MM.1S (cell line): ENCODE measurements at regions not wholly inside any gene's neighbourhood (a gene's known extent, or its start where the extent isn't known, plus 50 kb on each side); places are given as distances from the start of the nearest gene placed in this dataset.

Experiments
- DNase-seq: peaks from one replicate; pipeline ENCODE4 v3.0.0-alpha.2; 2015
- H2AFZ ChIP-seq: fragments of 300-600 bp; sonication (generic); 2 replicates; pipeline ENCODE4 v1.6.0; 2016; ENCODE audit warnings: antibody characterized with exemption, low read length
- H3F3A ChIP-seq: fragments of 300-600 bp; sonication (generic); 2 replicates; pipeline ENCODE4 v1.6.1; 2016; ENCODE audit warnings: mild to moderate bottlenecking, antibody characterized with exemption, low read length, moderate library complexity, mixed read lengths; ENCODE audit not compliant: insufficient read depth
- H3K27ac ChIP-seq: fragments of 300-600 bp; sonication (generic); 2 replicates; pipeline ENCODE4 v1.5.1; 2016; ENCODE audit warnings: mild to moderate bottlenecking, low read length
- H3K27me3 ChIP-seq: fragments of 300-600 bp; sonication (generic); replicated peaks from 2 replicates; pipeline ENCODE4 v1.6.0; 2016; ENCODE audit warnings: low read length; ENCODE audit not compliant: insufficient read depth
- H3K36me3 ChIP-seq: fragments of 300-600 bp; sonication (generic); replicated peaks from 2 replicates; pipeline ENCODE4 v1.6.1; 2016; ENCODE audit warnings: mild to moderate bottlenecking, low read length, mixed read lengths; ENCODE audit not compliant: insufficient read depth
- H3K4me1 ChIP-seq: fragments of 300-600 bp; sonication (generic); 2 replicates; pipeline ENCODE4 v1.6.1; 2016; ENCODE audit warnings: low read length, mixed read lengths
- H3K4me2 ChIP-seq: fragments of 300-600 bp; sonication (generic); 2 replicates; pipeline ENCODE4 v1.6.0; 2016; ENCODE audit warnings: low read depth, low read length
- H3K4me3 ChIP-seq: fragments of 300-600 bp; sonication (generic); 2 replicates; pipeline ENCODE4 v1.5.1; 2016; ENCODE audit warnings: low read length, mixed read lengths
- H3K79me2 ChIP-seq: fragments of 300-600 bp; sonication (generic); 2 replicates; pipeline ENCODE4 v1.6.1; 2016; ENCODE audit warnings: mixed run types, low read length, mixed read lengths
- H3K9ac ChIP-seq: fragments of 300-600 bp; sonication (generic); 2 replicates; pipeline ENCODE4 v1.6.1; 2016; ENCODE audit warnings: low read length, mixed read lengths
- H3K9me2 ChIP-seq: fragments of 300-600 bp; sonication (generic); replicated peaks from 2 replicates; pipeline ENCODE4 v1.6.1; 2016; ENCODE audit warnings: mild to moderate bottlenecking, low read length, mixed read lengths; ENCODE audit not compliant: insufficient read depth
- H3K9me3 ChIP-seq: fragments of 300-600 bp; sonication (generic); replicated peaks from 2 replicates; pipeline ENCODE4 v1.6.1; 2016; ENCODE audit warnings: mild to moderate bottlenecking, low read length, mixed read lengths; ENCODE audit not compliant: insufficient read depth
- H4K20me1 ChIP-seq: fragments of 300-600 bp; sonication (generic); 2 replicates; pipeline ENCODE4 v1.6.1; 2016; ENCODE audit warnings: mild to moderate bottlenecking, low read length, moderate library complexity, mixed read lengths; ENCODE audit not compliant: insufficient read depth
- EZH2 ChIP-seq: fragments of 300-600 bp; sonication (generic); optimal IDR thresholded peaks from 2 replicates; pipeline ENCODE3; 2017; ENCODE audit warnings: low read depth, mild to moderate bottlenecking, antibody characterized with exemption, low read length, mixed read lengths
- EZH2phosphoT487 ChIP-seq: fragments of 300-600 bp; sonication (generic); IDR thresholded peaks from 2 replicates; pipeline ENCODE4 v1.6.1; 2018; ENCODE audit warnings: antibody characterized with exemption, low read length
- TF ChIP-seq, protein P1 (sequence below): fragments of 300-600 bp; sonication (generic); IDR thresholded peaks from 2 replicates; pipeline ENCODE4 v1.5.1; 2016; ENCODE audit warnings: antibody characterized with exemption, low read length, mixed read lengths

DNA sequence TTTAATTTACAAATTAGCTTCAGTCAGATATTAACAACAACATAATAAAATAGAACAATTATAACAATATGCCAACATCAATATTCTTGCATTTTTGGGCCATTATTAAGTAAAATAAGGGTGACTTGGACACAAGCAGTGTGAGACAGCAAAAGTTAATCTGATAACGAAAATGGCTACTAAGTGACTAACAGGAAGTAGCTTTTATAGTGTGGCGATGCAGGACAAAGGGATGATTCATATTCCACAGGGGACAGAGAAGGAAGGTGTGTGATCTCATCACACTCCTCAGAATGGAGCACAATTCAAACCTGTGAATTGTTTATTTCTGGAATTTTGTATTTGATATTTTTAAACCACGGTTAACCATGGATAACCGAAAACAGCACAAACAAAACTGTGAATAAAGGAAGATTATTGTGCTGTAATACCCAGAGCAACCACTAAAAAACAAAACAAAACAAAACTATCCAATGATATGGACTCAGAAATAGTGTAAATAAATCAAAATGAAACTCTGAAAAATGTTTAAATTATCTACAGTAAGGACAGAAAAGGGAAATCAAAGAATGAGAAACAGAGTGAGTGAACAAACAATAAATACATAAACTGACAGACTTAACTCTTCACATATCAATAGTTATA, 66.9 kb upstream of the TFEC start:
- no peaks in the 10 kb centered on the region for H3K36me3 ChIP-seq
- H3K9ac ChIP-seq: no peak overlapping the region
- H3K4me2 ChIP-seq: no peak overlapping the region
- peaks cover 5% of the 10 kb centered on the region; the same call in 1 of the 2 replicates for H3F3A ChIP-seq
- no peak overlapping the region for H3K27ac ChIP-seq
- peaks cover 15% of the 10 kb centered on the region for H3K27me3 ChIP-seq
- TF ChIP-seq, protein P1, sequence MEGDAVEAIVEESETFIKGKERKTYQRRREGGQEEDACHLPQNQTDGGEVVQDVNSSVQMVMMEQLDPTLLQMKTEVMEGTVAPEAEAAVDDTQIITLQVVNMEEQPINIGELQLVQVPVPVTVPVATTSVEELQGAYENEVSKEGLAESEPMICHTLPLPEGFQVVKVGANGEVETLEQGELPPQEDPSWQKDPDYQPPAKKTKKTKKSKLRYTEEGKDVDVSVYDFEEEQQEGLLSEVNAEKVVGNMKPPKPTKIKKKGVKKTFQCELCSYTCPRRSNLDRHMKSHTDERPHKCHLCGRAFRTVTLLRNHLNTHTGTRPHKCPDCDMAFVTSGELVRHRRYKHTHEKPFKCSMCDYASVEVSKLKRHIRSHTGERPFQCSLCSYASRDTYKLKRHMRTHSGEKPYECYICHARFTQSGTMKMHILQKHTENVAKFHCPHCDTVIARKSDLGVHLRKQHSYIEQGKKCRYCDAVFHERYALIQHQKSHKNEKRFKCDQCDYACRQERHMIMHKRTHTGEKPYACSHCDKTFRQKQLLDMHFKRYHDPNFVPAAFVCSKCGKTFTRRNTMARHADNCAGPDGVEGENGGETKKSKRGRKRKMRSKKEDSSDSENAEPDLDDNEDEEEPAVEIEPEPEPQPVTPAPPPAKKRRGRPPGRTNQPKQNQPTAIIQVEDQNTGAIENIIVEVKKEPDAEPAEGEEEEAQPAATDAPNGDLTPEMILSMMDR: peak; percentile 17; the same call in 1 of the 2 replicates
- no peak for TF ChIP-seq EZH2phosphoT487
- H3K4me3 ChIP-seq: no peak overlapping the region
- DNase-seq: no peak
- no peak overlapping the region for H2AFZ ChIP-seq
- peaks cover 10% of the 10 kb centered on the region for H3K4me1 ChIP-seq
- H3K79me2 ChIP-seq: no peaks in the 10 kb centered on the region
- H3K9me2 ChIP-seq: no peaks in the 10 kb centered on the region
- H4K20me1 ChIP-seq: no peaks in the 10 kb centered on the region
- H3K9me3 ChIP-seq: no peaks in the 10 kb centered on the region

- no peaks in the 10 kb centered on the region for H3K79me2 ChIP-seq
- peaks cover 10% of the 10 kb centered on the region for H3K4me1 ChIP-seq
- H3K27ac ChIP-seq: no peak overlapping the region
- no peak for DNase-seq
- no peaks in the 10 kb centered on the region for H4K20me1 ChIP-seq
- no peak overlapping the region for H3K4me2 ChIP-seq
- peaks cover 8% of the 10 kb centered on the region; the same call in 1 of the 2 replicates for H3K27me3 ChIP-seq
- no peaks in the 10 kb centered on the region for H3K9me3 ChIP-seq
- H3K36me3 ChIP-seq: no peaks in the 10 kb centered on the region
- H2AFZ ChIP-seq: no peak overlapping the region
- TF ChIP-seq, protein P1: no peak
- TF ChIP-seq EZH2: no peak
- no peak for TF ChIP-seq EZH2phosphoT487
- no peaks in the 10 kb centered on the region for H3K9me2 ChIP-seq
- H3K9ac ChIP-seq: no peak overlapping the region
- no peak overlapping the region for H3K4me3 ChIP-seq
- H3F3A ChIP-seq: peaks cover 5% of the 10 kb centered on the region; the same call in 1 of the 2 replicates
Observed at GRCh38 chr7:116098175-116098574, 67.6 kb upstream of the TFEC start.

DNA sequence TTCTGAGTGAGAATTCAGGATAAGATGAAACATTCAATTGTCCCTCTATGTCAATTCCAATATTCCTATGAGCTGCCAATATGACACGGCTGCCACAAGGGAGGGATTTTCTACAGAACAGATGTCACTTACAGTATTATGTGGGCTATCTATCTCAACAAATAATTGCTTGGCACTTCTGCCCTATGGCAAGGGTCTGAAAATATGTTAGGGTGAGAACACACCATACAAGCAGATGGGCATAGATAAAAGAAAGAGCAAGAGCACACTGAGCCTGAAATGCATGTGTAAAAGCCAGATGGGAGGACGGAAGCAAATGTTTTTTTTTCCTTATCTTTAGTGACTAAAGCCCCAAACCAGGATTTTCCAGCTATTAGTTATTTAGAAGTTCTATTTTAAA, 70.1 kb upstream of the TFEC start:
- no peak for TF ChIP-seq EZH2phosphoT487
- TF ChIP-seq EZH2: no peak
- TF ChIP-seq, protein P1: no peak

More for the DNA sequence above, 70.1 kb upstream of the TFEC start:
- Histone ChIP-seq H2AFZ (no peak overlapping the region), H3K27me3 (0 out of 2 replicates have a peak, but pooled peaks cover 3% of the 10 kb centered on the region), H3K4me1 (no peaks in the 10 kb centered on the region), H3K4me2 (no peak overlapping the region), H3K9me2 (no peaks in the 10 kb centered on the region), H3F3A (no peaks in the 10 kb centered on the region), H4K20me1 (no peaks in the 10 kb centered on the region), H3K9me3 (no peaks in the 10 kb centered on the region), H3K4me3 (no peak overlapping the region), H3K27ac (no peak overlapping the region), H3K36me3 (no peaks in the 10 kb centered on the region), H3K79me2 (no peaks in the 10 kb centered on the region), H3K9ac (no peak overlapping the region)
- DNase-seq: no peak
